Stimulated activated effector memory CD8-positive, alpha-beta T cell treated with anti-CD3 and anti-CD28 coated beads, Interleukin-12 subunit alpha, Interleukin-12 subunit beta, amount 100 ng/mL, for 72 hours (primary cell): ENCODE measurements at regions not wholly inside any gene's neighbourhood (a gene's known extent, or its start where the extent isn't known, plus 50 kb on each side); places are given as distances from the start of the nearest gene placed in this dataset.

Experiments used
- ATAC-seq: fragments of 150-1000 bp; cut with Tn5 transposase; 2 replicates; pipeline ENCODE4 v1.10.0; 2021
- DNase-seq, 2 donors: peaks; one replicate each; pipeline ENCODE4 v3.0.0; 2021 to 2022; ENCODE audit warnings: low spot score in 2 of 2
- H3K27ac Mint-ChIP-seq: one replicate; pipeline ENCODE4 v1.8.0; 2022; ENCODE audit warnings: mild to moderate bottlenecking, mixed read lengths
- H3K36me3 Mint-ChIP-seq: one replicate; pipeline ENCODE4 v1.8.0; 2022; ENCODE audit warnings: mild to moderate bottlenecking, mixed read lengths
- H3K4me1 Mint-ChIP-seq: one replicate; pipeline ENCODE4 v1.8.0; 2022; ENCODE audit warnings: mixed read lengths
- H3K4me3 Mint-ChIP-seq: one replicate; pipeline ENCODE4 v1.8.0; 2022; ENCODE audit warnings: mild to moderate bottlenecking, mixed read lengths
- H3K9me3 Mint-ChIP-seq: one replicate; pipeline ENCODE4 v1.8.0; 2022; ENCODE audit warnings: mixed read lengths

DNA sequence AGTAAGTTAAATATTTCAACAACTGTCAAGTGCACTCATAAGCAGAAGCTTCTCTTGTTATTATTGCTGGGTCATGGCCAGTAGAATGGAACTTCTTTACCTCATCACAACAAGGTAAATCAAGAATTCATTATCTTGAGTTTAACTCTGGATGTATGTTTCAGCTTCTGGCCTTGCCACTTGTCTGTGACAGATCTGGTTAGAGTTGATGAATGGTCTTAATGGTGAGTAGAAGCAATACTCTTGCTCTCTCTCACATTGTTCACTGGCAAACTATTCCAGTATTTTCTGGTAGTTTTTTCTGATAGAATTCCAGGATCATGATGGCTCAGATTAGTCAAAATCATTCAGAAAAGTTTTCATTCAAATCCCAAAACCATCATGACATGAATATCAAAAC is 51.3 kb upstream of the NR4A2 start:
- Mint-ChIP-seq H3K4me3 (no peak overlapping the region), H3K36me3 (peaks cover 6% of the 10 kb centered on the region), H3K4me1 (peaks cover 34% of the 10 kb centered on the region), H3K9me3 (no peaks in the 10 kb centered on the region), H3K27ac (no peak overlapping the region)
- no peak for ATAC-seq
- DNase-seq: no peak

DNA sequence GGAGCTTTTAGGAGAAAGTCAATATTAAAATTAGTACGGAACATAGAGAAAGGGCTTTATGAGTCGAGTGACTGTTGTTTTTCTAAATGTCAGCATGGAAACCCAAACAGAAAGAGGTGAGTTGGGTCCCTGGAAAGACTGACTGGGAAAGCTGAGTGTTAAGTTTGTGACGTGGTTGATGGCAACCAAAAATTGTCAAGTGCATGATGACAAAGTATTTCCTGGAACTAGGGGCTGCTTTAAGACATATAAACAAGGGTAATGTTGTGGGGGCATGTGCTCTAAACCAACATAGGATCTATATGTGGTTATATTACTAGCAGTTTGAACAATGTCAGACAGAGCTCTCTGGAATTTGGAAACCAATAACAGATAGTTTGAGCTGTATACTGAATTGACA is 50.9 kb upstream of the GPD2 start:
- no peak for DNase-seq
- Mint-ChIP-seq H3K9me3 (no peaks in the 10 kb centered on the region), H3K27ac (peak overlapping the region; percentile 77), H3K36me3 (peaks cover 6% of the 10 kb centered on the region), H3K4me3 (peak overlapping the region; percentile 29), H3K4me1 (peaks cover 24% of the 10 kb centered on the region)
- ATAC-seq: peak; percentile 95
